Sigmoid colon (tissue), 6 donors: ENCODE measurements at regions not wholly inside any gene's neighbourhood (a gene's known extent, or its start where the extent isn't known, plus 50 kb on each side); places are given as distances from the start of the nearest gene placed in this dataset.

Experiments used
- DNase-seq: peaks from one replicate; pipeline ENCODE4 v3.0.0-alpha.2; 2019
- H3K27ac ChIP-seq, 4 donors: fragments of 200-600 bp; sonication (generic); one replicate each; pipeline ENCODE4 v1.5.1; 2016 to 2019; ENCODE audit warnings: mild to moderate bottlenecking in 1 of 4
- H3K27me3 ChIP-seq, 3 donors: fragments of 200-600 bp; sonication (generic); one replicate each; pipeline ENCODE4 v1.5.1; 2019; ENCODE audit warnings: mild to moderate bottlenecking in 1 of 3
- H3K36me3 ChIP-seq, 4 donors: fragments of 200-600 bp; sonication (generic); one replicate each; pipeline ENCODE4 v1.5.1; 2016 to 2019
- H3K4me1 ChIP-seq, 4 donors: fragments of 200-600 bp; sonication (generic); one replicate each; pipeline ENCODE4 v1.5.1; 2017 to 2019
- H3K4me3 ChIP-seq, 4 donors: fragments of 200-600 bp; sonication (generic); one replicate each; pipeline ENCODE4 v1.5.1; 2017 to 2019; ENCODE audit warnings: mild to moderate bottlenecking in 2 of 4, moderate library complexity in 1 of 4
- H3K9me3 ChIP-seq, 4 donors: fragments of 200-600 bp in 3 of 4; sonication (generic) in 3 of 4; one replicate each; pipeline versions ENCODE4 v1.5.1 to v1.6.1; 2013 to 2019
- CTCF ChIP-seq, 4 experiments: fragments of 450-650 bp in 3 of 4; fragments of 200-600 bp in 1 of 4; IDR thresholded peaks; one replicate each; pipeline ENCODE4 v1.5.1; 2016 to 2019; ENCODE audit warnings: antibody characterized with exemption in 4 of 4, mild to moderate bottlenecking in 3 of 4, moderate library complexity in 2 of 4
- EP300 ChIP-seq, 4 donors: sonication (generic); formaldehyde crosslinking; IDR thresholded peaks; one replicate each; pipeline ENCODE4 v1.6.1; 2017; ENCODE audit warnings: antibody characterized with exemption in 4 of 4
- POLR2A ChIP-seq, 2 donors: fragments of 450-650 bp; IDR thresholded peaks; one replicate each; pipeline ENCODE4 v1.6.1; 2016; ENCODE audit warnings: antibody characterized with exemption in 2 of 2, mild to moderate bottlenecking in 2 of 2, moderate library complexity in 2 of 2
- POLR2AphosphoS5 ChIP-seq, 4 donors: sonication (generic); formaldehyde crosslinking; IDR thresholded peaks; one replicate each; pipeline ENCODE4 v1.6.1; 2017; ENCODE audit warnings: antibody characterized with exemption in 4 of 4
- WGBS, 2 donors: extraction: QIAGEN DNeasy Blood & Tissue Kit; methylation state at CpG; one replicate each; pipeline ENCODE4 v1.1.7; 2013; 5-methylcytosine and 5-hydroxymethylcytosine counted together
- intact Hi-C: fragments of 100-400 bp; cut with DNase I; formaldehyde crosslinking; loops from one replicate; pipeline ENCODE4 v1.15.1; 2023
- donor health status: healthy with polysubstance abuse.
- donor health status: healthy.

GRCh38 chr5:133775584-133776304 lies 163.4 kb upstream of the FSTL4 start:
- no peak overlapping the region for H3K4me3 ChIP-seq
- WGBS, 2 donors, result 85 to 88% methylated on average over 2 of the region's 2 CpGs
- H3K4me1 ChIP-seq, result no peaks in the 10 kb centered on the region
- H3K9me3 ChIP-seq, result no peaks in the 10 kb centered on the region
- no peak overlapping the region for H3K27ac ChIP-seq
- no peaks in the 10 kb centered on the region for H3K27me3 ChIP-seq
- no peak for DNase-seq
- intact Hi-C loops, result no loop called here
- TF ChIP-seq EP300 (IDR thresholded peaks at IDR 0.05) (no peak), POLR2A (IDR thresholded peaks at IDR 0.05) (no peak), POLR2AphosphoS5 (IDR thresholded peaks at IDR 0.05) (no peak), CTCF (IDR thresholded peaks at IDR 0.05) (no peak)
- H3K36me3 ChIP-seq, result no peaks in the 10 kb centered on the region

GRCh38 chr5:133773247-133774202 lies 161.2 kb upstream of the FSTL4 start:
- Histone ChIP-seq H3K27me3 (no peaks in the 10 kb centered on the region), H3K27ac (no peak overlapping the region), H3K4me1 (no peaks in the 10 kb centered on the region), H3K9me3 (peaks cover 0 to 2% (median 0%) of the 10 kb centered on the region in 4 donors), H3K36me3 (no peaks in the 10 kb centered on the region), H3K4me3 (no peak overlapping the region)
- 84 to 89% methylated on average over 8 of the region's 8 CpGs for WGBS, 2 donors
- intact Hi-C loops, result no loop called here
- no peak for TF ChIP-seq EP300 (IDR thresholded peaks at IDR 0.05)
- TF ChIP-seq POLR2AphosphoS5 (IDR thresholded peaks at IDR 0.05), result no peak
- no peak for TF ChIP-seq CTCF (IDR thresholded peaks at IDR 0.05)
- no peak for TF ChIP-seq POLR2A (IDR thresholded peaks at IDR 0.05)
- DNase-seq, result no peak

- H3K27ac ChIP-seq, result no peak overlapping the region
- H3K4me1 ChIP-seq, result no peaks in the 10 kb centered on the region
- peaks cover 0 to 2% (median 0%) of the 10 kb centered on the region in 4 donors for H3K9me3 ChIP-seq
- 91 to 93% methylated on average over 1 of the region's 1 CpG for WGBS, 2 donors
- no peak for TF ChIP-seq POLR2AphosphoS5 (IDR thresholded peaks at IDR 0.05)
- TF ChIP-seq EP300 (IDR thresholded peaks at IDR 0.05), result no peak
- TF ChIP-seq CTCF (IDR thresholded peaks at IDR 0.05), result no peak
- no peak for TF ChIP-seq POLR2A (IDR thresholded peaks at IDR 0.05)
- no peaks in the 10 kb centered on the region for H3K36me3 ChIP-seq
- intact Hi-C loops, result no loop called here
- no peaks in the 10 kb centered on the region for H3K27me3 ChIP-seq
- no peak for DNase-seq
- no peak overlapping the region for H3K4me3 ChIP-seq
Measured at GRCh38 chr5:133769842-133770241, 157.5 kb upstream of the FSTL4 start.

DNA sequence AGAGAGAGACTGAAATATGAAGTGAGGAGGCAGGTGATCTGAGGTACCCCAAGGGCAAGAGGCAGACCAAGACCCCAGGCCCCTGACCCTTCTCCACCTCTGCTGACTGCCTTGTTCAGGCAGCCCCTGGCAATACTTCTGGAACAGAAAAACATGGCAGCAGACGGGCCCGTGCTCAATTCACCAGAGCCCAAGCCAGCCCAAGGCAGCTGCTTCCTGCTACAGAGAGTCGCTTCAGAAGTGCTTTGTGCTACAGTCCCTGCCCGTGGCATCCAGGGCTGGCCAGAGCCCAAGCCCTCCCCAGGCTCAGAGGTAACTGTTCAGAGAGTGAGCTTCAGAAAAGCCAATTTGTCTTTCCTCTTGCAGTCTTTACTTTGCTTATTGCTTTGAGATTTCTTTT lies 151.4 kb upstream of the FSTL4 start:
- H3K27me3 ChIP-seq, result no peaks in the 10 kb centered on the region
- intact Hi-C loops, result no loop called here
- H3K36me3 ChIP-seq, result no peaks in the 10 kb centered on the region
- no peak for DNase-seq
- no peaks in the 10 kb centered on the region for H3K4me1 ChIP-seq
- WGBS, 2 donors, result 66 to 79% methylated on average over 4 of the region's 4 CpGs
- TF ChIP-seq POLR2AphosphoS5 (IDR thresholded peaks at IDR 0.05), result no peak
- no peak for TF ChIP-seq CTCF (IDR thresholded peaks at IDR 0.05)
- no peak for TF ChIP-seq POLR2A (IDR thresholded peaks at IDR 0.05)
- TF ChIP-seq EP300 (IDR thresholded peaks at IDR 0.05), result no peak
- H3K9me3 ChIP-seq, result no peaks in the 10 kb centered on the region
- no peak overlapping the region for H3K27ac ChIP-seq
- no peak overlapping the region for H3K4me3 ChIP-seq
